ENCODE measurements at regions not wholly inside any gene's neighbourhood (a gene's known extent, or its start where the extent isn't known, plus 50 kb on each side); places are given as distances from the start of the nearest gene placed in this dataset.

GRCh38 chr4:37082912-37083311, 161.6 kb upstream of the NWD2 start:
- DNase-seq (ENCODE audit: low read depth): no peak

GRCh38 chr4:37095925-37096324, 148.6 kb upstream of the NWD2 start:
- DNase-seq (ENCODE audit: low read depth): no peak

GRCh38 chr4:37101182-37101581, 143.4 kb upstream of the NWD2 start:
- DNase-seq (ENCODE audit: low read depth): no peak

GRCh38 chr4:37101686-37102085, 142.9 kb upstream of the NWD2 start:
- no peak for DNase-seq (ENCODE audit: low read depth)

GRCh38 chr4:37109756-37110155, 134.8 kb upstream of the NWD2 start:
- DNase-seq (ENCODE audit: low read depth): no peak

- no peak for DNase-seq (ENCODE audit: low read depth)
Measured at GRCh38 chr4:37124800-37125199, 119.7 kb upstream of the NWD2 start.

GRCh38 chr4:37126051-37126450, 118.5 kb upstream of the NWD2 start:
- DNase-seq (ENCODE audit: low read depth): no peak

GRCh38 chr4:37130465-37130864, 114.1 kb upstream of the NWD2 start:
- DNase-seq (ENCODE audit: low read depth): no peak

- no peak for DNase-seq (ENCODE audit: low read depth)
Measured at GRCh38 chr4:37132351-37132974, 112.1 kb upstream of the NWD2 start.

GRCh38 chr4:37132975-37133360, 111.6 kb upstream of the NWD2 start:
- no peak for DNase-seq (ENCODE audit: low read depth)

- no peak for DNase-seq (ENCODE audit: low read depth)
Measured at GRCh38 chr4:37138019-37138653, 106.4 kb upstream of the NWD2 start.

- DNase-seq (ENCODE audit: low read depth): no peak
Measured at GRCh38 chr4:37138789-37139188, 105.8 kb upstream of the NWD2 start.

- no peak for DNase-seq (ENCODE audit: low read depth)
Measured at GRCh38 chr4:37139987-37140386, 104.6 kb upstream of the NWD2 start.

GRCh38 chr4:37146260-37146659, 98.3 kb upstream of the NWD2 start:
- DNase-seq (ENCODE audit: low read depth): no peak

GRCh38 chr4:37157476-37158167, 86.9 kb upstream of the NWD2 start:
- DNase-seq (ENCODE audit: low read depth): no peak

- DNase-seq (ENCODE audit: low read depth): no peak
Measured at GRCh38 chr4:37160653-37161052, 83.9 kb upstream of the NWD2 start.

- no peak for DNase-seq (ENCODE audit: low read depth)
Measured at GRCh38 chr4:37165844-37166243, 78.7 kb upstream of the NWD2 start.

GRCh38 chr4:37169956-37170355, 74.6 kb upstream of the NWD2 start:
- DNase-seq (ENCODE audit: low read depth): no peak

- DNase-seq (ENCODE audit: low read depth): no peak
Measured at GRCh38 chr4:37188100-37188499, 56.4 kb upstream of the NWD2 start.

Data from stimulated activated CD4-positive, alpha-beta T cell treated with anti-CD3 and anti-CD28 coated beads, Interleukin-2, amount 100 ng/mL, for 4 hours (primary cell).